ENCODE measurements at regions not wholly inside any gene's neighbourhood (a gene's known extent, or its start where the extent isn't known, plus 50 kb on each side); places are given as distances from the start of the nearest gene placed in this dataset.
"Not testable (repeated sequence)": the region's sequence is repeated elsewhere in the genome, so short reads cannot be mapped to it uniquely, and the experiment has no call there.

DNA sequence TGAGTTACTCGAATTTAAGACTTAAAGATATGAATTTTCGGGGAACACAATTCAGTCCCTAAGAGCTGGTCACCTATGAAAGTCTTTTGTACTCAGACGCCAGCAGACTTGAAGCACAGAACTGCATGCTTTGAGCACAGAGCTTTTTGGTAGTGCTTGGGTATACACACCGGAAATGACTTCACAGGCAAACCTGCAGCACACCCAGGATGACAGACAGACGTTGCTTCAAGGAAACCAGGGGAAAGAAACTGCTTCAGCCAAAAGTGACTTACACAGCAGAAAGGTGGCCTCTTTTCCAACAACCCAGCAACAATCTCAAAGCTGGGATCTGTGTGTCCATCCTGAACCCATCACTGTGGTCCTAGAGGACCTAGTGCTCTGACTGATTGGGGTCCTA lies 975.1 kb downstream of the AACS start:
- ATAC-seq (no peak), DNase-seq (no peak)
- Histone ChIP-seq H3K4me3 (no peak overlapping the region), H3K9me3 (peaks cover 0 to 5% (median 0%) of the 10 kb centered on the region in 12 donors), H3K27me3 (no peaks in the 10 kb centered on the region), H3K36me3 (no peaks in the 10 kb centered on the region), H3K4me1 (no peaks in the 10 kb centered on the region), H3K27ac (no peak overlapping the region)
- intact Hi-C loops (cut with DNase I) = no loop called here
- WGBS, 4 donors = 69 to 79% (median 71%) methylated on average over 5 of the region's 5 CpGs
- TF ChIP-seq, protein P1, sequence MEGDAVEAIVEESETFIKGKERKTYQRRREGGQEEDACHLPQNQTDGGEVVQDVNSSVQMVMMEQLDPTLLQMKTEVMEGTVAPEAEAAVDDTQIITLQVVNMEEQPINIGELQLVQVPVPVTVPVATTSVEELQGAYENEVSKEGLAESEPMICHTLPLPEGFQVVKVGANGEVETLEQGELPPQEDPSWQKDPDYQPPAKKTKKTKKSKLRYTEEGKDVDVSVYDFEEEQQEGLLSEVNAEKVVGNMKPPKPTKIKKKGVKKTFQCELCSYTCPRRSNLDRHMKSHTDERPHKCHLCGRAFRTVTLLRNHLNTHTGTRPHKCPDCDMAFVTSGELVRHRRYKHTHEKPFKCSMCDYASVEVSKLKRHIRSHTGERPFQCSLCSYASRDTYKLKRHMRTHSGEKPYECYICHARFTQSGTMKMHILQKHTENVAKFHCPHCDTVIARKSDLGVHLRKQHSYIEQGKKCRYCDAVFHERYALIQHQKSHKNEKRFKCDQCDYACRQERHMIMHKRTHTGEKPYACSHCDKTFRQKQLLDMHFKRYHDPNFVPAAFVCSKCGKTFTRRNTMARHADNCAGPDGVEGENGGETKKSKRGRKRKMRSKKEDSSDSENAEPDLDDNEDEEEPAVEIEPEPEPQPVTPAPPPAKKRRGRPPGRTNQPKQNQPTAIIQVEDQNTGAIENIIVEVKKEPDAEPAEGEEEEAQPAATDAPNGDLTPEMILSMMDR (IDR thresholded peaks at IDR 0.05) = no peak
- TF ChIP-seq POLR2A (IDR thresholded peaks at IDR 0.05) = no peak

DNA sequence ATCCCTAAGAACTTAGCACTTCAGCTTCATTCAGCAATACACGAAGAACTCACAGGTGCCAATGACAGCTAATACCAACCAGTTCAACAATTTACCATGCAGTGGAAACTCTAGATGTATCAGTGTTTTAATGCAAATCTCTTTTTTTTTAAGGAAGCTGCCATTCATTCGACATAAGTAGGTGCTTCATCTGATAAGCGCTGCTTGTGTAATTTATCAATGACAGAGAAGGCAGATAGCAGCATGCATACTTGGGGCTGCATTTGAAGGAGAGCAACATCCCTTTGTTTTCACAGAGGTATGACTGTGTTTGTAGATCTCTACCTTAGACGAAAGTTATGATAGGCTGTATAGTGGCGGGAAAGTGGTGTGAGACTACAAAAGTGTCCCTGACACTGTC lies 977.1 kb downstream of the AACS start:
- Histone ChIP-seq H3K36me3 (no peaks in the 10 kb centered on the region), H3K27ac (no peak overlapping the region), H3K4me1 (no peaks in the 10 kb centered on the region), H3K4me3 (no peak overlapping the region), H3K27me3 (no peaks in the 10 kb centered on the region), H3K9me3 (peaks cover 0 to 7% (median 0%) of the 10 kb centered on the region in 12 donors)
- WGBS, 4 donors = 62 to 65% (median 64%) methylated on average over 5 of the region's 5 CpGs
- ATAC-seq = no peak
- intact Hi-C loops (cut with DNase I) = no loop called here
- DNase-seq = no peak
- no peak for TF ChIP-seq POLR2A (IDR thresholded peaks at IDR 0.05)
- TF ChIP-seq, protein P1 (IDR thresholded peaks at IDR 0.05) = no peak

DNA sequence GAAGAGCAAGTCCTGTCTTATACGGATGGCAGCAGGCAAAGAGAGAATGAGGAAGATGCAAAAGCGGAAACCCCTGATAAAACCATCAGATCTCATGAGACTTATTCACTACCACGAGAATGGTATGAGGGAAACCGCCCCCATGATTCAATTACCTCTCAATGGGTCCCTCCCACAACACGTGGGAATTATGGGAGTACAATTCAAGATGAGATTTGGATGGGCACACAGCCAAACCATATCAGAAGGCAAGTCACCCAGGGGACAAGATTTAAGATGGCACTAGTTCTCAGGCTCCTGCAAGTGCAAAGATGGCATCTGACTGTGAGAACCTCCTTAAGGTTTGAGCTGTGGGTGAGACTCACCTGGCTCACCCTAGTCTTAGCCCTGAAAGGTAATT lies 984.3 kb downstream of the AACS start:
- H3K9me3 ChIP-seq; H3K4me3 ChIP-seq; H3K27me3 ChIP-seq; intact Hi-C loops (cut with DNase I); H3K27ac ChIP-seq; DNase-seq; ATAC-seq; H3K36me3 ChIP-seq; H3K4me1 ChIP-seq: not testable (repeated sequence)
- WGBS, 4 donors = 44 to 65% (median 55%) methylated on average over 5 of the region's 5 CpGs

DNA sequence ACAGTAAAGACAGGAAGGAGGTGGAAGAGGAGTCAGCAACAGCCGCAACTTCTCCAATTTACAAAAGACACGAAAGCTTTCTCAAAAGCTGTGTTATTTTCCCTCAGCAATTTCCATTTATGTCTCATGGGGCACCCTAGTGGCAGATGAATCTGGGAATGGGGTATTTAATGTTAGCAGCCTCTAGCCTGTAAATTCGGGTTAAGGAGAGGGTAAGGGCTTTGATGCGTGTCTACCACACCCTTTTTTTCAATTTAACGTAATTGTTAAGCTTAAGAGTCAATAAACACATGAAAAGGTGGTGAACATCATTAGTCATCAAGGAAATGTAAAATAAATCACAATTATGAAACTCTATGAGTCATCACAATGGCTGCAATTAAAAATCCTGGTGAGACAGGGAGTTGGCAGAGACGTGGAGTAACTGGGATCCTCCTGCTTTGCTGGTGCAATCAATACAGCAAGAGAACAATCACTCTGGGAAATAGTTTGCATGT lies 986.4 kb downstream of the AACS start:
- Histone ChIP-seq H3K27me3 (no peaks in the 10 kb centered on the region), H3K9me3 (peaks cover 0 to 1% (median 0%) of the 10 kb centered on the region in 12 donors), H3K4me3 (no peak overlapping the region), H3K36me3 (no peaks in the 10 kb centered on the region), H3K4me1 (no peaks in the 10 kb centered on the region), H3K27ac (no peak overlapping the region)
- no peak for ATAC-seq
- 61 to 74% (median 67%) methylated on average over 6 of the region's 6 CpGs for WGBS, 4 donors
- intact Hi-C loops (cut with DNase I) = no loop called here
- TF ChIP-seq POLR2A (IDR thresholded peaks at IDR 0.05) = no peak
- TF ChIP-seq, protein P1 (IDR thresholded peaks at IDR 0.05) = no peak
- DNase-seq = no peak

DNA sequence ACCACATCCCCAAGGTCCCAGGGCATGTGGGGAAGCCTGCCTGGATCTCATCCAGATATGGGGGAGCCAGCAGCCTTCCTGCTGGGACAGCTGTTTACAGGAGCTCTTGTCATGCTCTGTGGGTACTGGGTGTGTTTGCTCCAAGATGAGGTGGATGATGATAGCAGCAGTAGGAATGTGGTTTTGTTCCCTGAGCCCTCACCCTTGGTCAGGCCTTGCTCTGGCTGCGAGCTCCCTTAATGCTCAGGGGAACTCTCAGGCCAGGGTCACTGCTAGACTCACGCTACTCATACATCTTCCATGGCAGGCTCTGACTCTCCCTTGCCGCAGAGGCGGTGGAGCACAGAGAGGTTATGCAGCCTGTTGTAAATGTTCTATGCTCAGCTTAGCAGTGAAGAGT lies 990.3 kb downstream of the AACS start:
- no peak for DNase-seq
- TF ChIP-seq POLR2A (IDR thresholded peaks at IDR 0.05) = no peak
- TF ChIP-seq, protein P1 (IDR thresholded peaks at IDR 0.05) = no peak
- no peaks in the 10 kb centered on the region for H3K36me3 ChIP-seq
- H3K4me1 ChIP-seq = no peaks in the 10 kb centered on the region
- no peak for ATAC-seq
- H3K9me3 ChIP-seq = no peaks in the 10 kb centered on the region
- intact Hi-C loops (cut with DNase I) = no loop called here
- no peak overlapping the region for H3K27ac ChIP-seq
- 68 to 87% (median 75%) methylated on average over 4 of the region's 4 CpGs for WGBS, 4 donors
- H3K27me3 ChIP-seq = no peaks in the 10 kb centered on the region
- no peak overlapping the region for H3K4me3 ChIP-seq

Data from heart left ventricle (tissue), 16 donors.